K562 (cell line): ENCODE measurements at regions not wholly inside any gene's neighbourhood (a gene's known extent, or its start where the extent isn't known, plus 50 kb on each side); places are given as distances from the start of the nearest gene placed in this dataset.

Experiments
- CTCF ChIP-seq, 3 experiments: IDR thresholded peaks in 2 of 3; conservative IDR thresholded peaks in 1 of 3; 2 replicates each; pipeline ENCODE4 v1.5.1; 2011 to 2012; ENCODE audit warnings: low read length in 3 of 3, mild to moderate bottlenecking in 3 of 3, control low read depth in 2 of 3, improper control_type of control experiment in 1 of 3, inconsistent platforms in 1 of 3, low read depth in 1 of 3, mixed read lengths in 1 of 3, moderate library complexity in 1 of 3; ENCODE audit not compliant: insufficient read depth in 2 of 3
- MXI1 ChIP-seq: IDR thresholded peaks from 2 replicates; pipeline ENCODE4 v1.6.1; 2011; ENCODE audit warnings: low read depth, mild to moderate bottlenecking, improper control_type of control experiment, low read length
- USF2 ChIP-seq: sonication (generic); formaldehyde crosslinking; IDR thresholded peaks from 2 replicates; pipeline ENCODE4 v1.5.0; 2020; ENCODE audit warnings: missing genetic modification reagents

- TF ChIP-seq CTCF (IDR thresholded peaks at IDR 0.05 in 2 of 3, conservative IDR thresholded peaks at IDR 0.05 in 1 of 3; ENCODE audit: insufficient read depth in 2 of 3, low read depth in 1 of 3, low read length in 3 of 3) (no peak), MXI1 (no peak), USF2 (CRISPR knock-in tag) (no peak)
These were observed 252.8 kb upstream of the NETO1 start for GRCh38 chr18:73120626-73121025.
